Neural cell (in vitro differentiated cells): ENCODE measurements at regions not wholly inside any gene's neighbourhood (a gene's known extent, or its start where the extent isn't known, plus 50 kb on each side); places are given as distances from the start of the nearest gene placed in this dataset.

Experiments used
- H2AFZ ChIP-seq: fragments of 200-600, 300-800 bp; sonication (generic), shearing (Covaris generic); 2 replicates; pipeline ENCODE4 v1.6.0; 2014; ENCODE audit warnings: low read depth, mild to moderate bottlenecking, antibody characterized with exemption, low read length, moderate library complexity
- H3F3A ChIP-seq: fragments of 200-600 bp; shearing (Covaris generic); 2 replicates; pipeline ENCODE4 v1.6.1; 2016; ENCODE audit warnings: mild to moderate bottlenecking, moderate library complexity, mixed read lengths, antibody characterized with exemption, low read length; ENCODE audit not compliant: insufficient read depth, poor library complexity, severe bottlenecking
- H3K27ac ChIP-seq: fragments of 200-600, 300-800 bp; sonication (generic), shearing (Covaris generic); 2 replicates; pipeline ENCODE4 v1.5.1; 2014; ENCODE audit warnings: mild to moderate bottlenecking, low read length, moderate library complexity
- H3K27me3 ChIP-seq: fragments of 300-800, 200-600 bp; sonication (generic), shearing (Covaris generic); 2 replicates; pipeline ENCODE4 v1.6.0; 2014; ENCODE audit warnings: mild to moderate bottlenecking, low read depth, low read length, moderate library complexity; ENCODE audit not compliant: insufficient read depth
- H3K36me3 ChIP-seq: fragments of 300-800, 200-600 bp; sonication (generic), shearing (Covaris generic); 2 replicates; pipeline ENCODE4 v1.5.1; 2014; ENCODE audit warnings: mild to moderate bottlenecking, antibody characterized with exemption, low read length, moderate library complexity; ENCODE audit not compliant: insufficient read depth
- H3K4me2 ChIP-seq: fragments of 300-800, 200-600 bp; sonication (generic), shearing (Covaris generic); 2 replicates; pipeline ENCODE4 v1.6.0; 2014; ENCODE audit warnings: mild to moderate bottlenecking, low read length
- H3K4me3 ChIP-seq: fragments of 300-800, 200-600 bp; sonication (generic), shearing (Covaris generic); 2 replicates; pipeline ENCODE4 v1.5.1; 2014; ENCODE audit warnings: mild to moderate bottlenecking, low read length, moderate library complexity
- H3K79me2 ChIP-seq: fragments of 200-600 bp; shearing (Covaris generic); replicated peaks from 2 replicates; pipeline ENCODE4 v1.6.0; 2014; ENCODE audit warnings: mild to moderate bottlenecking, low read length, moderate library complexity; ENCODE audit not compliant: insufficient read depth
- H3K9ac ChIP-seq: fragments of 300-800, 200-600 bp; sonication (generic), shearing (Covaris generic); 2 replicates; pipeline ENCODE4 v1.6.1; 2016; ENCODE audit warnings: mild to moderate bottlenecking, low read length, mixed read lengths
- H3K9me2 ChIP-seq: fragments of 200-600 bp; shearing (Covaris generic); 2 replicates; pipeline ENCODE4 v1.6.1; 2016; ENCODE audit warnings: mild to moderate bottlenecking, low read length, mixed read lengths; ENCODE audit not compliant: insufficient read depth
- H3K9me3 ChIP-seq: fragments of 200-600, 300-800 bp; sonication (generic), shearing (Covaris generic); 2 replicates; pipeline ENCODE4 v1.6.1; 2016; ENCODE audit warnings: mild to moderate bottlenecking, mixed run types, low read length, moderate library complexity, mixed read lengths
- H4K20me1 ChIP-seq: fragments of 200-600 bp; shearing (Covaris generic); 2 replicates; pipeline ENCODE4 v1.6.1; 2016; ENCODE audit warnings: mild to moderate bottlenecking, mixed run types; ENCODE audit not compliant: insufficient read depth
- CTCF ChIP-seq: fragments of 450-650 bp; IDR thresholded peaks from 2 replicates; pipeline ENCODE4 v1.5.1; 2014; ENCODE audit warnings: antibody characterized with exemption, mild to moderate bottlenecking, moderate library complexity; ENCODE audit not compliant: poor library complexity, severe bottlenecking
- EP300 ChIP-seq: fragments of 450-650 bp; conservative IDR thresholded peaks from 2 replicates; pipeline ENCODE4 v1.6.1; 2014; ENCODE audit warnings: antibody characterized with exemption, mild to moderate bottlenecking, moderate library complexity; ENCODE audit not compliant: poor library complexity, severe bottlenecking
- EZH2 ChIP-seq: fragments of 200-600, 300-800 bp; shearing (Covaris generic), sonication (generic); IDR thresholded peaks from 2 replicates; pipeline ENCODE4 v1.6.1; 2014; ENCODE audit warnings: antibody characterized with exemption, low read length, borderline replicate concordance, mild to moderate bottlenecking; ENCODE audit not compliant: insufficient read depth, poor library complexity, severe bottlenecking
- MXI1 ChIP-seq: fragments of 450-650 bp; conservative IDR thresholded peaks from 2 replicates; pipeline ENCODE4 v1.6.1; 2014; ENCODE audit warnings: antibody characterized with exemption, mild to moderate bottlenecking; ENCODE audit not compliant: poor library complexity, severe bottlenecking
- POLR2AphosphoS5 ChIP-seq: IDR thresholded peaks from 2 replicates; pipeline ENCODE4 v1.6.1; 2012
- RAD21 ChIP-seq: fragments of 450-650 bp; conservative IDR thresholded peaks from 2 replicates; pipeline ENCODE4 v1.6.1; 2014; ENCODE audit warnings: antibody characterized with exemption, mild to moderate bottlenecking, moderate library complexity
- REST ChIP-seq: IDR thresholded peaks from 2 replicates; pipeline ENCODE4 v1.6.1; 2012; ENCODE audit warnings: borderline replicate concordance
- SMC3 ChIP-seq: fragments of 450-650 bp; conservative IDR thresholded peaks from 2 replicates; pipeline ENCODE4 v1.6.1; 2014; ENCODE audit warnings: antibody characterized with exemption, mild to moderate bottlenecking, moderate library complexity; ENCODE audit not compliant: poor library complexity
- TAF1 ChIP-seq: IDR thresholded peaks from 2 replicates; pipeline ENCODE4 v1.6.1; 2012; ENCODE audit warnings: low read depth

GRCh38 chrY:7730071-7730470, 818.5 kb upstream of the AMELY start:
- H3K4me2 ChIP-seq, result no peak overlapping the region
- no peak overlapping the region for H2AFZ ChIP-seq
- no peaks in the 10 kb centered on the region for H3K36me3 ChIP-seq
- no peak overlapping the region for H3K9ac ChIP-seq
- no peaks in the 10 kb centered on the region for H3F3A ChIP-seq
- H3K9me2 ChIP-seq, result no peaks in the 10 kb centered on the region
- no peaks in the 10 kb centered on the region for H4K20me1 ChIP-seq
- H3K27me3 ChIP-seq, result no peaks in the 10 kb centered on the region
- H3K4me3 ChIP-seq, result no peak overlapping the region
- no peaks in the 10 kb centered on the region for H3K79me2 ChIP-seq
- TF ChIP-seq REST, result no peak
- no peak for TF ChIP-seq EP300
- TF ChIP-seq CTCF, result no peak
- TF ChIP-seq EZH2, result no peak
- no peak for TF ChIP-seq POLR2AphosphoS5
- TF ChIP-seq TAF1, result no peak
- no peak for TF ChIP-seq MXI1
- no peak for TF ChIP-seq RAD21
- TF ChIP-seq SMC3, result no peak
- no peak overlapping the region for H3K27ac ChIP-seq
- H3K9me3 ChIP-seq, result no peaks in the 10 kb centered on the region

- Histone ChIP-seq H3K36me3 (no peaks in the 10 kb centered on the region), H3F3A (no peaks in the 10 kb centered on the region), H3K27me3 (no peaks in the 10 kb centered on the region), H3K79me2 (no peaks in the 10 kb centered on the region), H3K4me2 (no peak overlapping the region), H3K27ac (no peak overlapping the region), H3K9me3 (no peaks in the 10 kb centered on the region), H4K20me1 (no peaks in the 10 kb centered on the region), H3K4me3 (no peak overlapping the region), H3K9me2 (no peaks in the 10 kb centered on the region), H2AFZ (no peak overlapping the region), H3K9ac (no peak overlapping the region)
- TF ChIP-seq EZH2, result no peak
- TF ChIP-seq EP300, result no peak
- no peak for TF ChIP-seq POLR2AphosphoS5
Measured at GRCh38 chrY:7729318-7730011, 817.9 kb upstream of the AMELY start.
